Erythroblast (primary cell): ENCODE measurements at regions not wholly inside any gene's neighbourhood (a gene's known extent, or its start where the extent isn't known, plus 50 kb on each side); places are given as distances from the start of the nearest gene placed in this dataset.

Source experiments
- GATA1 ChIP-seq: IDR thresholded peaks from 2 replicates; pipeline ENCODE4 v1.6.1; 2011; ENCODE audit warnings: low read depth, mild to moderate bottlenecking, control low read depth, low read length, moderate library complexity
- POLR2A ChIP-seq: IDR thresholded peaks from 2 replicates; pipeline ENCODE4 v1.6.1; 2011; ENCODE audit warnings: mild to moderate bottlenecking, low read length

DNA sequence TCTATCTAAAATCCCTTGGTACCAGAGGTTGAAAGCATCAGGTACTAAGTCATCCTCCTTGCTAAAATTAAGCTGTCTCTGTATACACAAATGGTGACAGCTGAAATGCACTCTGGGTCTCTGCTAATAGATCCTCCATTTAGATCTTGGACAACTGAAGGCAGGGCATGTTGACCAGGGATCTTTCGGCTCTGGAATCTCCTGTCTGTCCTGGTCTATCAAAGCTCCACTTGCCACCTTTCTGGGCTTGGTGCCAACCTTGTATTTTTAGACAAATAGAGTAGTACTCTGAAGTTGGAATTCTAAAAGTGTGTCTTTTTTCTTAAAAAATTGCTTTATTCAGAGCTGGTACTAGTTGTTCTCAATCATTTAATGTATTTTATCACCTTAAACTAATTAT, 135.2 kb upstream of the HMHB1 start:
- TF ChIP-seq POLR2A (no peak), GATA1 (no peak)
